ENCODE measurements at regions not wholly inside any gene's neighbourhood (a gene's known extent, or its start where the extent isn't known, plus 50 kb on each side); places are given as distances from the start of the nearest gene placed in this dataset.

DNA sequence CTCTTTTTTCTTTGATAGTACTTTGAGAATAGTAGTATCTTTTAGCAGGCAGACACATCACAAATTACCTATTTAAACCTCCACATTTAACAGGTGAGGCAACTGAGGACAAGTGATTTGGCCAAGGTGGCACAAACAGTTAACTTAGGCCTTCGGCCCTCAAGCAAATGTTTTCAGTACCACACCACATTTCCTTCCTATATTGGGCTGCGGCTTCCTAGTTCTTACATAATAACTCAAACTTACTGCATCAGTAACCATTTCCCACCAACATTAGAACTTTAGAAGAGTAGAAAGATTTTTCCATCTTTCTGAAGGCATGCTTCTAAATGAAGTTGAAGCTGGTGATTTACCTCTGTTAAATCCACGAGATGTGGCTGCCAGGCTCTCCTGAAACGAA, 63.2 kb upstream of the SLC4A4 start:
- TF ChIP-seq, protein P1, sequence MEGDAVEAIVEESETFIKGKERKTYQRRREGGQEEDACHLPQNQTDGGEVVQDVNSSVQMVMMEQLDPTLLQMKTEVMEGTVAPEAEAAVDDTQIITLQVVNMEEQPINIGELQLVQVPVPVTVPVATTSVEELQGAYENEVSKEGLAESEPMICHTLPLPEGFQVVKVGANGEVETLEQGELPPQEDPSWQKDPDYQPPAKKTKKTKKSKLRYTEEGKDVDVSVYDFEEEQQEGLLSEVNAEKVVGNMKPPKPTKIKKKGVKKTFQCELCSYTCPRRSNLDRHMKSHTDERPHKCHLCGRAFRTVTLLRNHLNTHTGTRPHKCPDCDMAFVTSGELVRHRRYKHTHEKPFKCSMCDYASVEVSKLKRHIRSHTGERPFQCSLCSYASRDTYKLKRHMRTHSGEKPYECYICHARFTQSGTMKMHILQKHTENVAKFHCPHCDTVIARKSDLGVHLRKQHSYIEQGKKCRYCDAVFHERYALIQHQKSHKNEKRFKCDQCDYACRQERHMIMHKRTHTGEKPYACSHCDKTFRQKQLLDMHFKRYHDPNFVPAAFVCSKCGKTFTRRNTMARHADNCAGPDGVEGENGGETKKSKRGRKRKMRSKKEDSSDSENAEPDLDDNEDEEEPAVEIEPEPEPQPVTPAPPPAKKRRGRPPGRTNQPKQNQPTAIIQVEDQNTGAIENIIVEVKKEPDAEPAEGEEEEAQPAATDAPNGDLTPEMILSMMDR (IDR thresholded peaks at IDR 0.05) = no peak
- TF ChIP-seq POLR2A (IDR thresholded peaks at IDR 0.05) (no peak), POLR2AphosphoS5 (IDR thresholded peaks at IDR 0.05) (no peak), EP300 (IDR thresholded peaks at IDR 0.05) (no peak)
